ENCODE measurements at regions not wholly inside any gene's neighbourhood (a gene's known extent, or its start where the extent isn't known, plus 50 kb on each side); places are given as distances from the start of the nearest gene placed in this dataset.

DNA sequence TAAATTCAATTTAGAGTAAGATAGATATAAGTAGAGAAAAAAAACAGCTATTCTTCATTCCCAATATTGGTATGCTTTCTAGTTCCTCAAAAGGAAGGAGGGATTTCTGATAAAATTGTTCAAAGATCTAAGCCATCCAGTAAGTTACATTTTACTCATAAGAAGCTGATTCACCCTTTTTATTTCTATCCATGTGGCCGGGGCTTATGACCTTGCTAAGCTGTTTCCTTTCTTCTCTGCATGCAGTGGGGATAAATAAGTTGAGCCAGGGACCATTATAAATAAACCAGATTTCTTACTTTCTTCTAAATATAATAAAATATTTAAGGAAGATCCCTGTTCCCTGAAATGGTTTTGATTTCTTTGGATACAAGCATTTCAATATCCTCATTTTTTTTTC is 502.3 kb downstream of the PDHA2 start:
- Histone ChIP-seq H3K36me3 (no peaks in the 10 kb centered on the region), H3K27me3 (no peaks in the 10 kb centered on the region), H3K9me3 (no peaks in the 10 kb centered on the region), H3K4me3 (no peak overlapping the region), H3K27ac (no peak overlapping the region), H3K4me1 (no peaks in the 10 kb centered on the region)
- WGBS, 2 donors (ENCODE audit: low coverage in 1 of 2) = 52 to 67% methylated on average over 1 of the region's 1 CpG
- no peak for TF ChIP-seq EP300 (IDR thresholded peaks at IDR 0.05; ENCODE audit: low read depth)
- TF ChIP-seq, protein P1, sequence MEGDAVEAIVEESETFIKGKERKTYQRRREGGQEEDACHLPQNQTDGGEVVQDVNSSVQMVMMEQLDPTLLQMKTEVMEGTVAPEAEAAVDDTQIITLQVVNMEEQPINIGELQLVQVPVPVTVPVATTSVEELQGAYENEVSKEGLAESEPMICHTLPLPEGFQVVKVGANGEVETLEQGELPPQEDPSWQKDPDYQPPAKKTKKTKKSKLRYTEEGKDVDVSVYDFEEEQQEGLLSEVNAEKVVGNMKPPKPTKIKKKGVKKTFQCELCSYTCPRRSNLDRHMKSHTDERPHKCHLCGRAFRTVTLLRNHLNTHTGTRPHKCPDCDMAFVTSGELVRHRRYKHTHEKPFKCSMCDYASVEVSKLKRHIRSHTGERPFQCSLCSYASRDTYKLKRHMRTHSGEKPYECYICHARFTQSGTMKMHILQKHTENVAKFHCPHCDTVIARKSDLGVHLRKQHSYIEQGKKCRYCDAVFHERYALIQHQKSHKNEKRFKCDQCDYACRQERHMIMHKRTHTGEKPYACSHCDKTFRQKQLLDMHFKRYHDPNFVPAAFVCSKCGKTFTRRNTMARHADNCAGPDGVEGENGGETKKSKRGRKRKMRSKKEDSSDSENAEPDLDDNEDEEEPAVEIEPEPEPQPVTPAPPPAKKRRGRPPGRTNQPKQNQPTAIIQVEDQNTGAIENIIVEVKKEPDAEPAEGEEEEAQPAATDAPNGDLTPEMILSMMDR (IDR thresholded peaks at IDR 0.05) = no peak
- TF ChIP-seq POLR2AphosphoS5 (IDR thresholded peaks at IDR 0.05) = no peak
- TF ChIP-seq POLR2A (IDR thresholded peaks at IDR 0.05) = no peak
- in situ Hi-C loops (cut with MboI; ENCODE audit: low pct_ligation_motif_present in 1 of 4, low pct_unique_long_range_greater_than_20kb in 1 of 4, low sequenced_read_pairs in 3 of 4) (no loop called here), intact Hi-C loops (cut with DNase I; ENCODE audit: low total_unique reads) (no loop called here)
- DNase-seq = no peak

DNA sequence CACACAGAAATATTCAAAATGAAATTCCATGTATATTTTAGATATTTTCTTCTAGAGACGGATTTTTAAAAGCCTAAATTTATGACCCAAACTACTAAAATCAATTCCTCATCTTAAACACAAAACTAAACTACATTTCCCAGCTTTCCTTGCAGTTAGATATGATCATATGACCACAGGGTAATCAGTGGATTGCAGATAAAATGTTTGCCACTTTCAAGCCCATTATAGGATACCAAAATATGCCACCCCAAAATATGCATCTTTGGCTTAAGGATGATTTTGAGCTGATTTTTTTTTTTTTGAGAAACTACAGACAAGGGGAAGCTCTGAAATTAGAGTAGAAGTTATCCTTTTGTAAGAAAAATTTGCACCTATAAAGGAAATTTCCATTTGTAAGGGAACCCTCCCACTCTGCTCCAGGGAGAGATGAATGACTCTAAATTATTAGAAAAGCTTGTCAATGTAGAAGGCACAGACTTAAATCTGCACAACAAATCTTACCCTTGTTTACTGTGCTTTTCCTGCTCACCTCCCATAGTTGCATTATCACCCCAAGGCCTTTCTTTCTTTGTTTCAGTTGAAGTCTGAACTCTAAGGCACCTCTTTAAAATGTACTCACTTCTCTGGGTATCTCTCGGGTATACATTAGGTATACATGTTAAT is 503.0 kb downstream of the PDHA2 start:
- H3K4me1 ChIP-seq = no peaks in the 10 kb centered on the region
- 68 to 72% methylated on average over 2 of the region's 2 CpGs for WGBS, 2 donors (ENCODE audit: low coverage in 1 of 2)
- intact Hi-C loops (cut with DNase I; ENCODE audit: low total_unique reads) (no loop called here), in situ Hi-C loops (cut with MboI; ENCODE audit: low pct_ligation_motif_present in 1 of 4, low pct_unique_long_range_greater_than_20kb in 1 of 4, low sequenced_read_pairs in 3 of 4) (no loop called here)
- no peak overlapping the region for H3K4me3 ChIP-seq
- DNase-seq = no peak
- TF ChIP-seq, protein P1 (IDR thresholded peaks at IDR 0.05) = no peak
- TF ChIP-seq POLR2A (IDR thresholded peaks at IDR 0.05) = no peak
- TF ChIP-seq EP300 (IDR thresholded peaks at IDR 0.05; ENCODE audit: low read depth) = no peak
- H3K27me3 ChIP-seq = no peaks in the 10 kb centered on the region
- no peaks in the 10 kb centered on the region for H3K9me3 ChIP-seq
- no peak overlapping the region for H3K27ac ChIP-seq
- no peaks in the 10 kb centered on the region for H3K36me3 ChIP-seq

DNA sequence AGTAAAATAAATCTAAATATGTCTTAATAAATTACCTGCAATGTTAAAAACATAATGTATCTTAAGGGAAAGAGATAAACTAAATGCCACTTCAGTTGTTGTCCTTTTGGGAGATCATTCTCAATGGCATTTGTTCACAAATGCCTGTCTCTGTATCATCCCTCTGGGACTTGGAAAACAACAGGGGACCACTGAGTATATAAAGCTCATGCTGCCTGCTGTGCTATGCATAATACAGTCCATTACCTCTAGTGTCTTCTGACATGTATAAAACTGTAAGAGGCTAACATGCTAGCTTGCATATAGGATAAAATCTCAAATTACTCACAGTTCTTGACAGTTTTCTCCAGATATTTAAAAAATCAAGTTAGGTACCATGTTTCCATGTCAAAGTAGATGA is 503.9 kb downstream of the PDHA2 start:
- in situ Hi-C loops (cut with MboI; ENCODE audit: low pct_ligation_motif_present in 1 of 4, low pct_unique_long_range_greater_than_20kb in 1 of 4, low sequenced_read_pairs in 3 of 4) = no loop called here
- Histone ChIP-seq H3K36me3 (no peaks in the 10 kb centered on the region), H3K9me3 (no peaks in the 10 kb centered on the region), H3K27me3 (no peaks in the 10 kb centered on the region), H3K4me3 (no peak overlapping the region), H3K4me1 (no peaks in the 10 kb centered on the region), H3K27ac (no peak overlapping the region)
- TF ChIP-seq, protein P1 (IDR thresholded peaks at IDR 0.05) = no peak
- TF ChIP-seq EP300 (IDR thresholded peaks at IDR 0.05; ENCODE audit: low read depth) = no peak
- no peak for TF ChIP-seq POLR2AphosphoS5 (IDR thresholded peaks at IDR 0.05)
- no peak for TF ChIP-seq POLR2A (IDR thresholded peaks at IDR 0.05)
- intact Hi-C loops (cut with DNase I; ENCODE audit: low total_unique reads) = no loop called here
- no peak for DNase-seq

DNA sequence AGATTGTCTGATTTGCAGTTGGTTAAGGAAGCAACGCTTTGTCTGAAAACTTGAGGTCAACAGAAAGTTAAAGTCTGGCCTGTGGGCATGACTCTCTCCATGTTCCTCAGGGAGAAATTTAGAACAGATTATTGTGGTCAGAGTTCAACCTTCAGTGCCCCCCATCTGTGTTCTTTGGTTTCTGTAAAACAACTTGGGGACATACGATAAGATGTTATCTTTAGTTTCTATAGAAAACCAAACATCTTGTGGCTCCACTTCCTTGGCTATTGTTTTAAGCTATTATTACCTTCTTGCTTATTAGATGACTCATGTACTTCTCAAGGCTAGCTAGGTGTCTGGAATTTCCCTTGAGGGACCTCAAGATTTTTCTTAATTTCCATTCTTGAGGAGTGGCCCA is 507.7 kb downstream of the PDHA2 start:
- TF ChIP-seq POLR2A (IDR thresholded peaks at IDR 0.05) (no peak), POLR2AphosphoS5 (IDR thresholded peaks at IDR 0.05) (no peak), EP300 (IDR thresholded peaks at IDR 0.05; ENCODE audit: low read depth) (no peak)
- TF ChIP-seq, protein P1 (IDR thresholded peaks at IDR 0.05) = no peak
- H3K9me3 ChIP-seq = no peaks in the 10 kb centered on the region
- no peaks in the 10 kb centered on the region for H3K36me3 ChIP-seq
- in situ Hi-C loops (cut with MboI; ENCODE audit: low pct_ligation_motif_present in 1 of 4, low pct_unique_long_range_greater_than_20kb in 1 of 4, low sequenced_read_pairs in 3 of 4) = no loop called here
- H3K4me1 ChIP-seq = no peaks in the 10 kb centered on the region
- DNase-seq = no peak
- no peaks in the 10 kb centered on the region for H3K27me3 ChIP-seq
- no peak overlapping the region for H3K27ac ChIP-seq
- intact Hi-C loops (cut with DNase I; ENCODE audit: low total_unique reads) = no loop called here
- H3K4me3 ChIP-seq = no peak overlapping the region
- 83 to 87% methylated on average over 1 to 2 of the region's 2 CpGs for WGBS, 2 donors (ENCODE audit: low coverage in 1 of 2)

All from transverse colon (tissue), 4 donors.